A673 (cell line): ENCODE measurements at regions not wholly inside any gene's neighbourhood (a gene's known extent, or its start where the extent isn't known, plus 50 kb on each side); places are given as distances from the start of the nearest gene placed in this dataset.

ENCODE experiments used
- CTCF ChIP-seq: fragments of 300-800, 200-600 bp; sonication (generic); conservative IDR thresholded peaks from 2 replicates; pipeline ENCODE4 v1.5.1; 2017; ENCODE audit warnings: low read depth, mild to moderate bottlenecking, antibody characterized with exemption, low read length, moderate library complexity, mixed read lengths
- EZH2 ChIP-seq: fragments of 200-600 bp; sonication (generic); IDR thresholded peaks from 2 replicates; pipeline ENCODE4 v1.6.1; 2017; ENCODE audit warnings: borderline replicate concordance, low read depth, mild to moderate bottlenecking, mixed read lengths, antibody characterized with exemption, low read length; ENCODE audit not compliant: poor library complexity, severe bottlenecking

- TF ChIP-seq EZH2 = no peak
- TF ChIP-seq CTCF = no peak
These were observed 796.4 kb downstream of the AACS start for GRCh38 chr12:125861299-125862281.
